Choroid plexus epithelial cell (primary cell): ENCODE measurements at regions not wholly inside any gene's neighbourhood (a gene's known extent, or its start where the extent isn't known, plus 50 kb on each side); places are given as distances from the start of the nearest gene placed in this dataset.

Experiments
- DNase-seq: peaks from one replicate; pipeline ENCODE4 v3.0.0-alpha.2; 2010; ENCODE audit warnings: low read depth
- H3K4me3 ChIP-seq: 2 replicates; pipeline ENCODE4 v1.5.1; 2011; ENCODE audit warnings: low read depth, mild to moderate bottlenecking, control low read depth, low read length, moderate library complexity
- CTCF ChIP-seq: conservative IDR thresholded peaks from 2 replicates; pipeline ENCODE4 v1.5.1; 2011; ENCODE audit warnings: low read depth, mild to moderate bottlenecking, control low read depth, inconsistent platforms, low read length, moderate library complexity

- no peak overlapping the region for H3K4me3 ChIP-seq
- no peak for DNase-seq
- no peak for TF ChIP-seq CTCF
Measured at GRCh38 chr14:73775339-73776193, 61.4 kb upstream of the PNMA1 start.

GRCh38 chr14:73774671-73775070 is 60.5 kb upstream of the PNMA1 start:
- H3K4me3 ChIP-seq = no peak overlapping the region
- DNase-seq = no peak

GRCh38 chr14:73774241-73774570 is 60.0 kb upstream of the PNMA1 start:
- no peak for TF ChIP-seq CTCF
- no peak for DNase-seq
- H3K4me3 ChIP-seq = no peak overlapping the region

More at GRCh38 chr14:73774671-73775070, 60.5 kb upstream of the PNMA1 start:
- no peak for TF ChIP-seq CTCF

- DNase-seq = no peak
- no peak overlapping the region for H3K4me3 ChIP-seq
- no peak for TF ChIP-seq CTCF
Measured at GRCh38 chr14:73773441-73774240, 59.5 kb upstream of the PNMA1 start.

GRCh38 chr14:73771848-73772638 is 57.9 kb upstream of the PNMA1 start:
- no peak overlapping the region for H3K4me3 ChIP-seq
- no peak for TF ChIP-seq CTCF
- DNase-seq = peak; percentile 88

GRCh38 chr14:73770977-73771847 is 57.0 kb upstream of the PNMA1 start:
- H3K4me3 ChIP-seq = no peak overlapping the region
- DNase-seq = no peak
- TF ChIP-seq CTCF = no peak
